GM19438 (cell line): ENCODE measurements at regions not wholly inside any gene's neighbourhood (a gene's known extent, or its start where the extent isn't known, plus 50 kb on each side); places are given as distances from the start of the nearest gene placed in this dataset.
"Not testable (repeated sequence)": the region's sequence is repeated elsewhere in the genome, so short reads cannot be mapped to it uniquely, and the experiment has no call there.

Source experiments
- ATAC-seq: cut with Tn5 transposase; IDR thresholded peaks from one replicate; pipeline ENCODE4 v1.9.1; 2021; ENCODE audit warnings: low read depth; ENCODE audit not compliant: unreplicated experiment

DNA sequence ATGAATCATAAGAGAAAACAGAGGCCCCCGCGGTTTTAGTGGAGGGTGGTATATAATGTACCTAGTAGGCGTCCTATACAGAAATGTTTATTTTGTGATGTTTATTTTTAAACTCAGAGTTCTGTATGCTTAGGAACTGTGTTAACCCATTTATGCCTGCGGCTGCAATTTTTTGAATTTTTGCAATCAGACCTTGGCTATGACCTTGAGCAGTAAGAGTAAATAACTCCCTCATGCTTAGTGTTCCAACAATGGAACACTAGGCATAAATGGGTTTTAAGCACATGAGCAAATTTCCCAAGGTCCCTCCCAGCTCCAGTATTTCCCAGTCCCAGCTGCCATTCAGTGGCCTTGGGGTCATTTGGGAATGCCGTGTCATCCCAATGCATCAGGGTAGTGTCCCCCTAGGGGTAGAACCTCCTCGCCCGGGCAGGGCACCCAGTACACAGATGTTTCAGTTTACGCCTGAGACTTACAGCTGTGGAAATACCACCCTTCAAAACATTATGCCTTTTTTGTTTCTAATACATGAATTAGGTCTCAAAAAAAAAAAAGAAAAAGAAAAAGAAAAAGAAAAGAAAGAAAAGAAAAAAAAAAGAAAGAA lies 605.8 kb upstream of the CDH11 start:
- ATAC-seq = no peak

- no peak for ATAC-seq
Measured at GRCh38 chr16:65725156-65725845, 603.4 kb upstream of the CDH11 start.

DNA sequence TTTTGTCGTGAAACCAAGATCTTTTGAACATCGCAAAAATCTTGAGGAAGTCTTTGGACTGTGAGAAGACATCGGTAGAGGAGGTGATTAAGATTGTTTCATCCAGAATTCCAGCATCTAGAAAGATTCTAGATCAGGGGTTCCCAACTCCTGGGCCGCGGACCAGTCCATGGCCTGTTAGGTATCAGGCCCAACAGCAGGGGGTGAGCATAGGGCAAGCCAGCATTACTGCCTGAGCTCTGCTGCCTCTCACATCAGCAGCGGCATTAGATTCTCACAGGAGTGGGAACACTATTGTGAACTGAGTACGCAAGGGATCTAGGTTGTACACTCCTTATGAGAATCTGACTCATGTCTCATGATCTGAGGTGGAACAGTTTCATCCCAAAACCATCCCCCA lies 600.6 kb upstream of the CDH11 start:
- no peak for ATAC-seq

GRCh38 chr16:65717846-65718245 lies 596.0 kb upstream of the CDH11 start:
- ATAC-seq = no peak

- no peak for ATAC-seq
Measured at GRCh38 chr16:65716737-65717700, 595.2 kb upstream of the CDH11 start.

- ATAC-seq = no peak
Measured at GRCh38 chr16:65713181-65713808, 591.4 kb upstream of the CDH11 start.

- no peak for ATAC-seq
Measured at GRCh38 chr16:65710107-65710506, 588.2 kb upstream of the CDH11 start.

DNA sequence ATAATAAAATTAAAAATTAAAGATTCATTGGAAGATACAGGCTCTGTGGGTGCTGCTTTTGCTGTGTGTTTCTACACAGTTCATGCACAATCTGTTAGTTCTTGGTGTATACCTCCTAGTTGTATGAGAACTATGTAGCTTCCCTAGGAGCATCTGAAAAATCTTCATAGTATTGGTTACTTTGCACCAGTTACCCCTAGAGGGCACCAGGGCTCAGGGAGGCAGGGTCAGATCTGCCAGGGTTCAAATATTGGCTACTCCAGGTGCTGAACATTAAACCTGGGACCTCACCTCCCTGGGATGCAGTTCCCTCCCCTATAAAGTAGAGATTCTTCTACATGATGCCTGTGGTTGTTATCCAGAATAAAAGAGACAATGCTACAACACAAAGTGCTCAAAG lies 583.0 kb upstream of the CDH11 start:
- ATAC-seq = no peak

DNA sequence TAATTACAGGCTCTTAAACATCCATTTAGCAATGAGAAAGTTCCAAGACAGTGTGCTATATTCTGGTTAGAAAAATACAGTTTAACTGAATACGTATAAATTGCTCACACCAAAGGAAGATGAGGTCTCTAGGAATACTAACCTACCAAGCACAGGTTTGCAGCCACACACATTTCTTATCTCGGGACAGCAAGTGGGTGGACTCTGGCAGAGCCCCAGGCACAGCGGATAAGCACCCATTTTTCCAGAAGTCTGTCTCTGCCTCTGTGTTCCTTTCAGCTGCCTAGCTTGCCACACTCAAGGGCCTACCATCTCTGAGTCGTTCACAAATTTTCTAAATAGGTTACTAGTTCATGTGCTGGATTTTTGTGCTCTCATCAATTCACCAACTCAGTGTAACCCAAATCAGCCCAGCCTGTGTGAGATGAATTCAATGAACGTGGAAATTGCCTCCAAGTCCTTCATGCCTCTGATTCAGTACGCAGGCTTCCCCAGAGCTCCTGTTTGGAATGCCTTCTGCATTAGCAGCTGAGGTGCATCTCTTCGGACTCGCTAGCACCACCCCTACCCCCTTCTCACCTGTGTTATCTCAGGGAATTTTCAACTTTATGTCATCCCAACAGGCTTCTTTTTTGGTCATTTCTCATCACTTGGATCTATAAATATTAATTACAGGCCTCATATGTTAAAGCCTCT lies 581.0 kb upstream of the CDH11 start:
- no peak for ATAC-seq

DNA sequence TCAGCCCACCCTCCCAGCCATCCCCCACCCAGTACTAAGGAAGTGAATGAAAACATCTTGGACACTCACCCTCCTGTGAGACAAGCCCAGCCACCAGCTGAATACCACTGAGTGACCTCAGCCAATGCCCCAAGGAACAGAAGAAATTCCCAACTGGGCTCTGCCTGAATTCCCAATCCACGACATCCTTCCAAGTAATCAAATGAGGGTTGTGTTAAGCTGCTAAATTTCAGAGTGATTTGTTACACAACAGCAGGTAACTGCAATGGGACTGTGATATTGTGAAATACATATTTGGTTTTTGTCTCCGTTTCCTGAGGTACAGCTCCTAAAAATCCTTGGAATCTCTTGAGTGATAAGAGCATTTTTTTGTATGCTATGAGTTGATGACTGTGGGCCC lies 578.7 kb upstream of the CDH11 start:
- ATAC-seq = no peak

DNA sequence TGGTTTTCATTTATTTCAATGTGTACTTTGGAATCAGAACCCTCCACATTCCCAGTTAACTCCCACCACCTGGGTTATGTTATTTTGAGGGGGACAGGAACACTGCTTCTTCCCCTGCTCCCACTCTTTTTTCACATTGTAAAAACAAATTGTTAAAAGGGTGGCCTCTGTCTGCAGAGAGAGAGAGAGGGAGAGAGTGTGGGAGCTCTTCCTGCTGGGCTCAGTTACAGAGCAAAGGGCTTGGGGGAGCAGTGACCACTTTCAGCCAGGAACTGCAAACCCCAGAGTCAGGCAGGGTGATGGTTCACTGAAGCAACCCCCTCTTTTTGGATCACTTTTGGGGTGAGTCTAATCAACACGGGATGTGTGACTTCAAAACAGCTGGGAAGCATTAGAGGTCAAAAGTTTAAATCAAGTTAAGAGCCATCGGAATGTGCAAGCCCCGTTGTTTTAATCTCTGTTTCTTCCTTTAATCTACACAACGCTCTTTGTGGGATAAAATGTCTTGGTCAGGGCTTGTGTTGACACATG lies 577.0 kb upstream of the CDH11 start:
- no peak for ATAC-seq

DNA sequence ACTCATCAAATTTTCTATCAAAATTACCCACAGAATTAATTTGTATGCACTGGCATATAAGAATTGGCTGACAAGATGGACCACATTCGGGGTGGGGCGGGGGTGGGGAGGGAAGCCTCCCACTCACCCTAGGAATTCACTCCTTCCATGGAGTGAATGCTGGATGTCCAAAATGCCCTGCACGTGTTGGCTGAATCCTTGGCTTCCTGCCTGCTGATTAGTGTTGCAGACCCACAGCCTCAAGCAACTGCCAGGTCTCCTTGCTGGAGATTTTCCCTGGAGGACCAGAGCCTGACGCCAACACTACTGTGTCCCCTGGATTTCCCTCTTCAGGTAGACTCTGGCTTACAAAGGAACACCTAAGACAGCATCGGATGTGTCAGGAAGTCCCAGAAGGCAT lies 575.7 kb upstream of the CDH11 start:
- no peak for ATAC-seq

DNA sequence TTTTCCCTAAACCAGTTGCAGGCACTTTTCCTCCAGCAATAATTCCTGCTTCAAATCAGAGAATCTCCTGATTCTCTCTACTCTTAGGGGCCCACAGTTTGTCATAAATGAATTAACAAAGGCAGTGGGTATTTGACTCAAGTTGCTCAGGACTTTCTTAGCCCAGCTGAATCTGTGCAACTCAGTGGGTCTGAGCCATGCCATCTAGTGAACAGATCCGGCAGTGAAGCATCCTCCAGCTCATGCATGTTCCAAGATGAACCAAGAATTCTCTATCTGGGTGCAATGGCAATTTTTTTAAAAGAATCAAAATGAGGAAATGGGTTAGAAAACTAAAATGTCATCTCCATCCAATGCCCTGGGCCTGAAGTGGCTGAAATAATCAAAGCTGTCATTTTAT lies 575.2 kb upstream of the CDH11 start:
- no peak for ATAC-seq

GRCh38 chr16:65691846-65692245 lies 570.0 kb upstream of the CDH11 start:
- not testable (repeated sequence) for ATAC-seq

GRCh38 chr16:65689726-65690125 lies 567.9 kb upstream of the CDH11 start:
- ATAC-seq = no peak

- no peak for ATAC-seq
Measured at GRCh38 chr16:65688301-65688700, 566.4 kb upstream of the CDH11 start.

DNA sequence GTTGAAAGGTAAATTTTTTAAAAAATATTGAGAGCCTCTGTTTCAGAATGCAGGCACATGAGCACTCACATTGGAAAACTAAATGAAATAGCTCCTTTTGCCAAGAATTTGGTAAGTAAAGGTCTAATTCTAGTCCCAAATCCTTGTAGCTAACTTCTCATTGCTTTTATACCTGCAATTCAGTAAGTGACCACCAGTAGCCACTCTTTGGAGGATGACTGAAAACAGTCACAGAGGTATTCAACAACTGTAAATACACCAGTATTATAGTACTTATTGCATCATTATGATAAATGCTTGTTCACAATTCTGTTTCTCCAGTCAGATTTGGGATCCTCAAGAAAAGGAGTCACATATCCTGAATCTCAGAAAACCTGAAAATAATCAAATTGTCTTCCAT lies 562.4 kb upstream of the CDH11 start:
- no peak for ATAC-seq

DNA sequence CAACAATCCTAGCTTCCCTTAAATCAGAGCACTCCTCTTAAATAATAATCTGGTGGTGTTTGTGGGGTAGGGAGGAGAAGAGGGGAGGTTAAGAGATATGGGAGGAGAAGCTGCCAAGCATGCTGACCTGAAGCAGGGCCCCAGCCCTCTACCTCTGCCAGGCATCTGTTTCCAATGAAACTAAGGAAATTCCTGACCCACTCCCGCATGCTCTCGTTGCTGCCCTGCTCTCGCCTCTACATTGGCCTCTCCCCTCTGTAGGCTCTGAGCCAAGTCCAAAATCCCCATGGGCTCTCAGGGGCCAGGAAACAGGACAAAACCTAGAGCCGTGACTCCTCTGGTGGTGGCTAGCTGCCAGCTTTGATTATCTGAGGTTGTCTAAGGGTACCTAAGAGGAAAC lies 559.5 kb upstream of the CDH11 start:
- ATAC-seq = no peak

GRCh38 chr16:65679785-65680184 lies 557.9 kb upstream of the CDH11 start:
- no peak for ATAC-seq

- ATAC-seq = no peak
Measured at GRCh38 chr16:65675161-65675560, 553.3 kb upstream of the CDH11 start.
